ENCODE measurements at regions not wholly inside any gene's neighbourhood (a gene's known extent, or its start where the extent isn't known, plus 50 kb on each side); places are given as distances from the start of the nearest gene placed in this dataset.

- no peak for DNase-seq (ENCODE audit: low spot score in 2 of 2)
- no peak overlapping the region for H3K4me3 ChIP-seq
- no peaks in the 10 kb centered on the region for H3K27me3 ChIP-seq
- H3K9me3 ChIP-seq = no peaks in the 10 kb centered on the region
- intact Hi-C loops (cut with DNase I) = no loop called here
- H3K27ac ChIP-seq = no peak overlapping the region
- no peak for TF ChIP-seq CTCF (IDR thresholded peaks at IDR 0.05)
- no peaks in the 10 kb centered on the region for H3K4me1 ChIP-seq
- H3K36me3 ChIP-seq = no peaks in the 10 kb centered on the region
Measured at GRCh38 chr2:207327513-207327912, 161.8 kb upstream of the KLF7 start.

- Histone ChIP-seq H3K36me3 (no peaks in the 10 kb centered on the region), H3K27me3 (no peaks in the 10 kb centered on the region), H3K27ac (no peak overlapping the region), H3K4me3 (no peak overlapping the region), H3K4me1 (no peaks in the 10 kb centered on the region), H3K9me3 (no peaks in the 10 kb centered on the region)
- intact Hi-C loops (cut with DNase I) = no loop called here
- TF ChIP-seq CTCF (IDR thresholded peaks at IDR 0.05) = no peak
- DNase-seq (ENCODE audit: low spot score in 2 of 2) = no peak
Measured at GRCh38 chr2:207328944-207329386, 163.2 kb upstream of the KLF7 start.

GRCh38 chr2:207330912-207331311 is 165.2 kb upstream of the KLF7 start:
- no peaks in the 10 kb centered on the region for H3K9me3 ChIP-seq
- H3K27me3 ChIP-seq = no peaks in the 10 kb centered on the region
- intact Hi-C loops (cut with DNase I) = loop anchor here (5.0 kb wide), 2 partner anchors 94 to 349 kb away; no protein-coding TSS in a partner anchor
- DNase-seq (ENCODE audit: low spot score in 2 of 2) = peak in 1 of 2 donors; percentile 70
- no peak overlapping the region for H3K27ac ChIP-seq
- no peak for TF ChIP-seq CTCF (IDR thresholded peaks at IDR 0.05)
- H3K36me3 ChIP-seq = no peaks in the 10 kb centered on the region
- H3K4me3 ChIP-seq = no peak overlapping the region
- peaks cover 0 to 5% of the 10 kb centered on the region in 2 donors for H3K4me1 ChIP-seq

- Histone ChIP-seq H3K9me3 (no peaks in the 10 kb centered on the region), H3K4me3 (no peak overlapping the region), H3K36me3 (no peaks in the 10 kb centered on the region), H3K27me3 (no peaks in the 10 kb centered on the region), H3K27ac (no peak overlapping the region), H3K4me1 (peaks cover 0 to 5% of the 10 kb centered on the region in 2 donors)
- no peak for DNase-seq (ENCODE audit: low spot score in 2 of 2)
- intact Hi-C loops (cut with DNase I) = loop anchor here (5.0 kb wide), 2 partner anchors 94 to 349 kb away; no protein-coding TSS in a partner anchor
- no peak for TF ChIP-seq CTCF (IDR thresholded peaks at IDR 0.05)
Measured at GRCh38 chr2:207331674-207332073, 165.9 kb upstream of the KLF7 start.

- Histone ChIP-seq H3K27ac (no peak overlapping the region), H3K36me3 (no peaks in the 10 kb centered on the region), H3K4me1 (peaks cover 0 to 5% of the 10 kb centered on the region in 2 donors), H3K4me3 (no peak overlapping the region), H3K9me3 (no peaks in the 10 kb centered on the region), H3K27me3 (no peaks in the 10 kb centered on the region)
- no peak for TF ChIP-seq CTCF (IDR thresholded peaks at IDR 0.05)
- no peak for DNase-seq (ENCODE audit: low spot score in 2 of 2)
- intact Hi-C loops (cut with DNase I) = loop anchor here (5.0 kb wide), 2 partner anchors 95 to 350 kb away; no protein-coding TSS in a partner anchor
Measured at GRCh38 chr2:207332480-207333212, 166.9 kb upstream of the KLF7 start.

Data from ascending aorta (tissue), 2 donors.